K562 (cell line): ENCODE measurements at regions not wholly inside any gene's neighbourhood (a gene's known extent, or its start where the extent isn't known, plus 50 kb on each side); places are given as distances from the start of the nearest gene placed in this dataset.

Experiments
- ATAC-seq: fragments of 200-7000 bp; cut with Tn5 transposase; 3 replicates; pipeline ENCODE4 v1.9.1; 2020; ENCODE audit warnings: moderate library complexity
- BruUV-seq: library from RNA; stranded (reverse); fragments of 400-500 nt; replicated peaks from 2 replicates; lab custom pipeline; 2021; lab: Mats Ljungman, UMichigan
- CTCF ChIA-PET: fragments of 300-600 bp; formaldehyde crosslinking; extraction: SDS; loops from one replicate; lab custom pipeline; 2021; ENCODE audit warnings: low intra/inter-chr PET ratio; lab: Yijun Ruan, JAX
- POLR2A ChIA-PET: fragments of 300-600, 350-650 bp; sonication (Branson Sonifier 250); formaldehyde crosslinking; extraction: SDS; loops from one replicate; lab custom pipeline; 2021; ENCODE audit warnings: antibody characterized with exemption, inconsistent platforms; lab: Yijun Ruan, JAX
- DNase-seq, 4 experiments: peaks; one replicate each; pipeline versions ENCODE4 v3.0.0 to v3.0.0-alpha.2; 2011 to 2018; ENCODE audit warnings: low spot score in 3 of 4, mixed read lengths in 3 of 4; ENCODE audit errors: extremely low read depth in 1 of 4
- FAIRE-seq: peaks from 2 replicates; lab custom pipeline; 2011; peaks lifted over from hg19 to GRCh38; lab: Jason Lieb, UNC
- H2AFZ ChIP-seq: 2 replicates; pipeline ENCODE4 v1.6.0; 2011; ENCODE audit warnings: low read depth, low read length, control low read depth, inconsistent platforms
- H3K27ac ChIP-seq: fragments of 200-600 bp; 3 replicates; pipeline ENCODE4 v1.8.0; 2011; ENCODE audit warnings: low read depth, mild to moderate bottlenecking, control low read depth, inconsistent platforms, low read length, moderate library complexity, mixed read lengths; ENCODE audit errors: extremely low read depth
- H3K27me3 ChIP-seq, 2 experiments: fragments of 300-600 bp in 1 of 2; 2 replicates in 1 of 2; 3 replicates in 1 of 2; pipeline versions ENCODE4 v1.6.0 to v1.8.0; 2011; ENCODE audit warnings: inconsistent platforms in 2 of 2, low read length in 2 of 2, mild to moderate bottlenecking in 1 of 2, mixed read lengths in 1 of 2, moderate library complexity in 1 of 2; ENCODE audit not compliant: control insufficient read depth in 2 of 2, insufficient read depth in 2 of 2
- H3K36me3 ChIP-seq: fragments of 300-600 bp; 3 replicates; pipeline ENCODE4 v1.8.0; 2011; ENCODE audit warnings: mild to moderate bottlenecking, low read length, inconsistent platforms; ENCODE audit not compliant: control insufficient read depth, insufficient read depth
- H3K4me1 ChIP-seq, 2 experiments: fragments of 200-600 bp in 1 of 2; replicated peaks in 1 of 2; 2 replicates in 1 of 2; 3 replicates in 1 of 2; pipeline versions ENCODE4 v1.5.1 to v1.8.0; 2011; ENCODE audit warnings: inconsistent platforms in 2 of 2, low read length in 2 of 2, mild to moderate bottlenecking in 1 of 2, mixed read lengths in 1 of 2, moderate library complexity in 1 of 2; ENCODE audit not compliant: control insufficient read depth in 2 of 2, insufficient read depth in 2 of 2
- H3K4me2 ChIP-seq: 2 replicates; pipeline ENCODE4 v1.6.1; 2011; ENCODE audit warnings: low read length, control low read depth, inconsistent platforms, mixed read lengths; ENCODE audit not compliant: insufficient read depth
- H3K4me3 ChIP-seq: fragments of 200-600 bp; sonication (generic), shearing (Covaris generic); 2 replicates; pipeline ENCODE4 v1.5.1; 2016; ENCODE audit warnings: control low read depth, inconsistent platforms
- H3K79me2 ChIP-seq: fragments of 200-600 bp; 3 replicates; pipeline ENCODE4 v1.8.0; 2011; ENCODE audit warnings: low read length, inconsistent platforms; ENCODE audit not compliant: control insufficient read depth, insufficient read depth
- H3K9ac ChIP-seq, 2 experiments: 2 replicates each; pipeline versions ENCODE4 v1.6.0 to v1.6.1; 2011; ENCODE audit warnings: low read depth in 2 of 2, low read length in 2 of 2, control low read depth in 1 of 2, inconsistent platforms in 1 of 2, mild to moderate bottlenecking in 1 of 2, mixed read lengths in 1 of 2; ENCODE audit not compliant: insufficient read depth in 1 of 2
- H3K9me1 ChIP-seq: one replicate; pipeline ENCODE4 v1.6.0; 2011; ENCODE audit warnings: inconsistent platforms, mild to moderate bottlenecking, low read length, moderate library complexity; ENCODE audit not compliant: control insufficient read depth, insufficient read depth
- H3K9me3 ChIP-seq: replicated peaks from 2 replicates; pipeline ENCODE4 v1.5.1; 2011; ENCODE audit warnings: low read depth, low read length, inconsistent platforms; ENCODE audit not compliant: control insufficient read depth, insufficient read depth
- H4K20me1 ChIP-seq: replicated peaks from 2 replicates; pipeline ENCODE4 v1.6.1; 2011; ENCODE audit warnings: low read length, inconsistent platforms, mixed read lengths; ENCODE audit not compliant: control insufficient read depth, insufficient read depth
- BRD9 ChIP-seq: fragments of 450-650 bp; IDR thresholded peaks from 2 replicates; pipeline ENCODE4 v1.6.1; 2018; ENCODE audit warnings: low read depth; ENCODE audit not compliant: partially characterized antibody
- NBN ChIP-seq: fragments of 450-650 bp; IDR thresholded peaks from 2 replicates; pipeline ENCODE4 v1.6.1; 2016; ENCODE audit warnings: low read depth, mild to moderate bottlenecking
- PYGO2 ChIP-seq: fragments of 450-650 bp; IDR thresholded peaks from 2 replicates; pipeline ENCODE4 v1.6.1; 2016; ENCODE audit warnings: mild to moderate bottlenecking, missing genetic modification characterization, moderate library complexity, missing compliant biosample characterization
- ZFP30 ChIP-seq: fragments of 250-450 bp; sonication (Bioruptor Pico); IDR thresholded peaks from 2 replicates; pipeline ENCODE4 v1.8.0; 2022; ENCODE audit warnings: moderate library complexity, mild to moderate bottlenecking, inconsistent platforms, borderline replicate concordance
- ZNF184 ChIP-seq: sonication (generic); formaldehyde crosslinking; IDR thresholded peaks from 2 replicates; pipeline ENCODE4 v1.5.0; 2020; ENCODE audit warnings: missing genetic modification reagents
- ZNF232 ChIP-seq: sonication (generic); formaldehyde crosslinking; IDR thresholded peaks from 2 replicates; pipeline ENCODE4 v1.8.0; 2022; ENCODE audit warnings: mild to moderate bottlenecking, missing genetic modification reagents
- ZNF77 ChIP-seq: fragments of 250-450 bp; sonication (Bioruptor Pico); IDR thresholded peaks from 2 replicates; pipeline ENCODE4 v1.5.0; 2020
- ZNF830 ChIP-seq: fragments of 250-450 bp; sonication (Bioruptor Pico); IDR thresholded peaks from 2 replicates; pipeline ENCODE4 v1.5.0; 2021; ENCODE audit warnings: mild to moderate bottlenecking
- WGBS: fragments of 100-300 bp; shearing (Covaris generic); methylation state at CpG from one replicate; pipeline ENCODE4 v1.1.6; 2016; ENCODE audit warnings: low coverage, mixed read lengths; ENCODE audit not compliant: insufficient coverage; ENCODE audit errors: missing lambda C conversion rate; 5-methylcytosine and 5-hydroxymethylcytosine counted together
- in situ Hi-C: fragments of 300-500 bp; cut with MboI; formaldehyde crosslinking; loops from 4 replicates; pipeline ENCODE4 v1.15.0; 2018; ENCODE audit warnings: inconsistent platforms, mixed read lengths
- intact Hi-C: fragments of 100-400 bp; cut with micrococcal nuclease; formaldehyde crosslinking; loops from 2 replicates; pipeline ENCODE4 v1.14.2; 2022
- TF ChIP-seq, protein P1 (sequence below): fragments of 250-450 bp; sonication (Bioruptor Pico); IDR thresholded peaks from 2 replicates; pipeline ENCODE4 v1.5.0; 2022; ENCODE audit warnings: mild to moderate bottlenecking
- TF ChIP-seq, protein P2 (sequence below), 2 experiments: IDR thresholded peaks in 1 of 2; conservative IDR thresholded peaks in 1 of 2; 2 replicates each; pipeline ENCODE4 v1.6.1; 2016; ENCODE audit warnings: low read depth in 2 of 2, mild to moderate bottlenecking in 1 of 2, missing compliant biosample characterization in 1 of 2, missing genetic modification characterization in 1 of 2, moderate library complexity in 1 of 2
- TF ChIP-seq, protein P3 (sequence below): IDR thresholded peaks from 2 replicates; pipeline ENCODE4 v1.6.1; 2014; ENCODE audit warnings: antibody characterized with exemption

DNA sequence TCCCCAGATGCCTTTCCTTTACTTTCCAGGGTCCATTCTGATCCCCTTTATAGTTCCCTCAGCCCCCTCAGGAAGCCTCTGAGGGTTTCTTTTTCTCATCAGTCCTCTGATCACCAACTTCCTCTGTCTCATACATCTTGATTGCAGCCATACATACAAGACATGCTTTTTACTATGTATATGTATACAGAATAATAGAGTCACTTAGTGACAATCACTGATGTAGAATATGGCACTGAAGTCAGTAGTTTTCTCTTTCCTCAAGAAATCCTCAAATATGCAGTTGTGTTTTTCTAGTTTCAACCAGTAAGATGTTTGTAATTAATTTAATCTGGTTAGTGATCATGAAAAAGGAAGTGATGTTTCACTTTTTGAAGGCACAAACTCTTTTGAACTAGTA is 364.1 kb downstream of the MAN2A1 start:
- no TSS peak for BruUV-seq
- intact Hi-C loops: no loop called here
- ATAC-seq: no peak
- Histone ChIP-seq H3K4me3 (no peak overlapping the region), H3K36me3 (no peaks in the 10 kb centered on the region), H2AFZ (no peak overlapping the region), H4K20me1 (no peaks in the 10 kb centered on the region), H3K4me2 (no peak overlapping the region)
- CTCF ChIA-PET: no interaction called here
- in situ Hi-C loops: no loop called here
- DNase-seq: no peak
- no peak for TF ChIP-seq ZNF184 (CRISPR knock-in tag)
- no peak for TF ChIP-seq PYGO2
- no peak for TF ChIP-seq ZNF830 (CRISPR knock-in tag)
- TF ChIP-seq, all 486 proteins: peak for 0
- no peaks in the 10 kb centered on the region for H3K9me1 ChIP-seq
- H3K9ac ChIP-seq: no peak overlapping the region
- POLR2A ChIA-PET: no interaction called here
- no peak overlapping the region for H3K27ac ChIP-seq
- no peak for FAIRE-seq
- H3K79me2 ChIP-seq: no peaks in the 10 kb centered on the region
- H3K4me1 ChIP-seq: no peaks in the 10 kb centered on the region
- no peaks in the 10 kb centered on the region for H3K9me3 ChIP-seq
- H3K27me3 ChIP-seq: no peaks in the 10 kb centered on the region

DNA sequence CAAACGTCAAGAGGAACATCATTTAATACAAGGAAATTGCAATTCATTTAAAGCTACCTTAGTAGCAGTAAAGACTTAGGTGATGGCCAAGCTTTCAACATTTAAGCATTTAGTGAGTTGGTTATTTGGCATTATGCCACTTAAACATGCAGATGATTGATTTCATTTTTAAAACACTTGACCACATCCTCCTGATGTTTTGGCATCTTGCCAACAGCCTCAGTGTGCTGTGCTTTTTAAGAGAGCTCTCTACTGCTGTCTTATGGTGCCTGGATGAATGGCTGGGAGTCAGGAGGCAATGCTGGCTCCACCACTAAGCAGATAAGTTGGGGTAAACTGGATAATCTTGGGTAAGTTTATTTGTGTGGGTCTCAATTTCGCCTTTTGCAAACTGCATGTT is 364.5 kb downstream of the MAN2A1 start:
- no TSS peak for BruUV-seq
- peak; percentile 19 for FAIRE-seq
- CTCF ChIA-PET: no interaction called here
- TF ChIP-seq, protein P1, sequence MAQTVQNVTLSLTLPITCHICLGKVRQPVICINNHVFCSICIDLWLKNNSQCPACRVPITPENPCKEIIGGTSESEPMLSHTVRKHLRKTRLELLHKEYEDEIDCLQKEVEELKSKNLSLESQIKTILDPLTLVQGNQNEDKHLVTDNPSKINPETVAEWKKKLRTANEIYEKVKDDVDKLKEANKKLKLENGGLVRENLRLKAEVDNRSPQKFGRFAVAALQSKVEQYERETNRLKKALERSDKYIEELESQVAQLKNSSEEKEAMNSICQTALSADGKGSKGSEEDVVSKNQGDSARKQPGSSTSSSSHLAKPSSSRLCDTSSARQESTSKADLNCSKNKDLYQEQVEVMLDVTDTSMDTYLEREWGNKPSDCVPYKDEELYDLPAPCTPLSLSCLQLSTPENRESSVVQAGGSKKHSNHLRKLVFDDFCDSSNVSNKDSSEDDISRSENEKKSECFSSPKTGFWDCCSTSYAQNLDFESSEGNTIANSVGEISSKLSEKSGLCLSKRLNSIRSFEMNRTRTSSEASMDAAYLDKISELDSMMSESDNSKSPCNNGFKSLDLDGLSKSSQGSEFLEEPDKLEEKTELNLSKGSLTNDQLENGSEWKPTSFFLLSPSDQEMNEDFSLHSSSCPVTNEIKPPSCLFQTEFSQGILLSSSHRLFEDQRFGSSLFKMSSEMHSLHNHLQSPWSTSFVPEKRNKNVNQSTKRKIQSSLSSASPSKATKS (CRISPR knock-in tag): no peak
- TF ChIP-seq ZNF232 (CRISPR knock-in tag): no peak
- TF ChIP-seq, protein P2, sequence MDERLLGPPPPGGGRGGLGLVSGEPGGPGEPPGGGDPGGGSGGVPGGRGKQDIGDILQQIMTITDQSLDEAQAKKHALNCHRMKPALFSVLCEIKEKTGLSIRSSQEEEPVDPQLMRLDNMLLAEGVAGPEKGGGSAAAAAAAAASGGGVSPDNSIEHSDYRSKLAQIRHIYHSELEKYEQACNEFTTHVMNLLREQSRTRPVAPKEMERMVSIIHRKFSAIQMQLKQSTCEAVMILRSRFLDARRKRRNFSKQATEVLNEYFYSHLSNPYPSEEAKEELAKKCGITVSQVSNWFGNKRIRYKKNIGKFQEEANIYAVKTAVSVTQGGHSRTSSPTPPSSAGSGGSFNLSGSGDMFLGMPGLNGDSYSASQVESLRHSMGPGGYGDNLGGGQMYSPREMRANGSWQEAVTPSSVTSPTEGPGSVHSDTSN (CRISPR knock-in tag; IDR thresholded peaks at IDR 0.05; ENCODE audit: low read depth): no peak
- TF ChIP-seq, protein P2 (tag; conservative IDR thresholded peaks at IDR 0.05; ENCODE audit: low read depth): peak; percentile 87
- TF ChIP-seq BRD9: no peak
- TF ChIP-seq, protein P3, sequence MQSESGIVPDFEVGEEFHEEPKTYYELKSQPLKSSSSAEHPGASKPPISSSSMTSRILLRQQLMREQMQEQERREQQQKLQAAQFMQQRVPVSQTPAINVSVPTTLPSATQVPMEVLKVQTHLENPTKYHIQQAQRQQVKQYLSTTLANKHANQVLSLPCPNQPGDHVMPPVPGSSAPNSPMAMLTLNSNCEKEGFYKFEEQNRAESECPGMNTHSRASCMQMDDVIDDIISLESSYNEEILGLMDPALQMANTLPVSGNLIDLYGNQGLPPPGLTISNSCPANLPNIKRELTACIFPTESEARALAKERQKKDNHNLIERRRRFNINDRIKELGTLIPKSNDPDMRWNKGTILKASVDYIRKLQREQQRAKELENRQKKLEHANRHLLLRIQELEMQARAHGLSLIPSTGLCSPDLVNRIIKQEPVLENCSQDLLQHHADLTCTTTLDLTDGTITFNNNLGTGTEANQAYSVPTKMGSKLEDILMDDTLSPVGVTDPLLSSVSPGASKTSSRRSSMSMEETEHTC: no peak
- TF ChIP-seq ZNF77 (CRISPR knock-in tag): no peak
- TF ChIP-seq ZFP30 (CRISPR knock-in tag): no peak
- no peak for TF ChIP-seq NBN

More for the DNA sequence above, 364.5 kb downstream of the MAN2A1 start:
- Histone ChIP-seq H2AFZ (no peak overlapping the region), H3K4me3 (no peak overlapping the region), H3K79me2 (no peaks in the 10 kb centered on the region), H3K9ac (no peak overlapping the region), H3K27me3 (no peaks in the 10 kb centered on the region), H3K4me1 (no peaks in the 10 kb centered on the region), H3K4me2 (no peak overlapping the region), H4K20me1 (no peaks in the 10 kb centered on the region), H3K9me1 (no peaks in the 10 kb centered on the region), H3K36me3 (no peaks in the 10 kb centered on the region), H3K27ac (no peak overlapping the region), H3K9me3 (no peaks in the 10 kb centered on the region)
- DNase-seq (peak in 3 of 4 experiments; percentile 17 to 50 (median 19)), ATAC-seq (peak; percentile 70)
- 0% methylated on average over 2 of the region's 2 CpGs for WGBS
- POLR2A ChIA-PET: no interaction called here
- in situ Hi-C loops: no loop called here
- intact Hi-C loops: no loop called here
